H1 (cell line): ENCODE measurements at regions not wholly inside any gene's neighbourhood (a gene's known extent, or its start where the extent isn't known, plus 50 kb on each side); places are given as distances from the start of the nearest gene placed in this dataset.

Experiments
- CHD7 ChIP-seq: fragments of 300-600 bp; sonication (generic); IDR thresholded peaks from 2 replicates; pipeline ENCODE4 v1.7.1; 2012; ENCODE audit warnings: low read length, moderate library complexity, mild to moderate bottlenecking, inconsistent platforms; ENCODE audit not compliant: insufficient replicate concordance
- EP300 ChIP-seq, 2 experiments: IDR thresholded peaks; 1 replicate in 1 of 2; 2 replicates in 1 of 2; pipeline ENCODE4 v1.6.1; 2011 to 2012; ENCODE audit warnings: low read depth in 2 of 2, low read length in 2 of 2, mild to moderate bottlenecking in 2 of 2, borderline replicate concordance in 1 of 2, inconsistent platforms in 1 of 2, moderate library complexity in 1 of 2
- HDAC6 ChIP-seq: IDR thresholded peaks from one replicate; pipeline ENCODE4 v1.7.1; 2012; ENCODE audit warnings: low read depth, mild to moderate bottlenecking, inconsistent platforms, low read length, moderate library complexity
- KDM1A ChIP-seq: fragments of 200-600, 300-600 bp; sonication (generic); IDR thresholded peaks from 2 replicates; pipeline ENCODE4 v1.7.1; 2016; ENCODE audit warnings: mild to moderate bottlenecking, low read length, borderline replicate concordance
- MAFK ChIP-seq: IDR thresholded peaks from 2 replicates; pipeline ENCODE4 v1.6.1; 2012; ENCODE audit warnings: low read depth, mild to moderate bottlenecking, improper control_type of control experiment, low read length
- RFX5 ChIP-seq: IDR thresholded peaks from 2 replicates; pipeline ENCODE4 v1.6.1; 2011; ENCODE audit warnings: low read depth, low read length, improper control_type of control experiment, borderline replicate concordance
- SP1 ChIP-seq: IDR thresholded peaks from 2 replicates; pipeline ENCODE4 v1.6.1; 2011; ENCODE audit warnings: low read depth, low read length
- SP2 ChIP-seq: IDR thresholded peaks from 2 replicates; pipeline ENCODE4 v1.6.1; 2012; ENCODE audit warnings: mild to moderate bottlenecking, low read length, inconsistent platforms
- SP4 ChIP-seq: IDR thresholded peaks from 2 replicates; pipeline ENCODE4 v1.6.1; 2012; ENCODE audit warnings: low read length, inconsistent platforms
- TAF7 ChIP-seq: optimal IDR thresholded peaks from 2 replicates; pipeline ENCODE3; 2011; ENCODE audit warnings: low read depth, mild to moderate bottlenecking, inconsistent platforms, low read length, moderate library complexity, borderline replicate concordance

GRCh38 chr2:198706476-198707082 is 751.2 kb downstream of the SATB2 start (continued):
- TF ChIP-seq CHD7 (no peak), SP4 (no peak), SP2 (no peak), RFX5 (no peak), TAF7 (no peak), SP1 (no peak), MAFK (no peak), EP300 (IDR thresholded peaks at IDR 0.05; ENCODE audit: borderline replicate concordance in 1 of 2, low read depth in 2 of 2, low read length in 2 of 2) (no peak), HDAC6 (no peak), KDM1A (no peak)
